ENCODE measurements at regions not wholly inside any gene's neighbourhood (a gene's known extent, or its start where the extent isn't known, plus 50 kb on each side); places are given as distances from the start of the nearest gene placed in this dataset.

DNA sequence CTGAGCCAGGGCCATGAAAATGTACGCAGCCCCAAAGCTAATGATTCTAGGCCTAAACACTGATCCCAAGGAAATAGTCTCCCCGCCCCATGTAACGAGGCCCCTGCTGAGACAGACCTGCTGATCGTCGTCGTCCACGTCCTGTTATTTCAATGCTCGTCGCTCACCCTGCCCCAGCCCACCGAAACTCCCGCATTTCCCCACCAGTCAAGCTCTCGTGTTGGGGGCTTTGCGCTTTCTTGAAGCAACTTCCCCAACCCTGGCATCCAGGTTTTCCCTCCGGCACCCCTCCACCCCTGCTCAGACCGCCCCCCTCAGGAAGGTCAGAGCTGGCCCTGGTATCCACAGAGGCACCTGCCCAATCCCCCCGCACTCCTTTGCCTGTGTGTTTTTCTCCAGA lies 58.8 kb upstream of the LINC01488 start:
- H3K27ac Mint-ChIP-seq = no peak overlapping the region
- peaks cover 15% of the 10 kb centered on the region for H3K4me1 Mint-ChIP-seq (ENCODE audit: low read depth)
- no peak overlapping the region for H3K4me3 Mint-ChIP-seq
- peaks cover 4 to 5% of the 10 kb centered on the region in 2 donors for H3K36me3 Mint-ChIP-seq (ENCODE audit: insufficient read depth in 2 of 2)
- H3K9me3 Mint-ChIP-seq = peaks cover 1 to 7% of the 10 kb centered on the region in 2 donors
- DNase-seq (no peak), ATAC-seq (replicated peaks in 1 of 2) (no peak)
- peaks cover 5% of the 10 kb centered on the region for H3K27me3 Mint-ChIP-seq (ENCODE audit: low read depth)

DNA sequence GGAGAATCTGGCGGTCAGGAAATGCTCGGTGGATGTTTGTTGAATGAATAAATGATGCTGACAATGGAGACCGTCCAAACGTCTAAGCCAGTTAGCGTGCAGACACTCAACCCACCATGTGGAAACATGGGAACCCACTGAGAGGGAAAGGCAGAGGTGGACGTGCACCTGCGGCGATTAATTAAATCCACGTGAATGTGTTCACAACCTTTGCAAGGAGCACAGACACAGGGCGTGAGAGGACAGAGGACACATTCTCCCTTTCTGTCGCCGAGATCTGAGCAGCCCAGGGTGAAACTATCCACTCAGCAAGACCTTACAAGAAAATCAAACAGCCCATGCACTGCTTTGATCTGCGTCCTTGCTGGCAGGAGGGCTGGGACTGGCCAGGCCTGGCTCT lies 58.3 kb upstream of the LINC01488 start:
- DNase-seq = no peak
- no peak overlapping the region for H3K27ac Mint-ChIP-seq
- peaks cover 15% of the 10 kb centered on the region for H3K4me1 Mint-ChIP-seq (ENCODE audit: low read depth)
- H3K36me3 Mint-ChIP-seq (ENCODE audit: insufficient read depth in 2 of 2) = peaks cover 4 to 5% of the 10 kb centered on the region in 2 donors
- H3K4me3 Mint-ChIP-seq = no peak overlapping the region
- H3K9me3 Mint-ChIP-seq = peaks cover 1 to 7% of the 10 kb centered on the region in 2 donors
- peaks cover 6% of the 10 kb centered on the region for H3K27me3 Mint-ChIP-seq (ENCODE audit: low read depth)
- no peak for ATAC-seq (replicated peaks in 1 of 2)

DNA sequence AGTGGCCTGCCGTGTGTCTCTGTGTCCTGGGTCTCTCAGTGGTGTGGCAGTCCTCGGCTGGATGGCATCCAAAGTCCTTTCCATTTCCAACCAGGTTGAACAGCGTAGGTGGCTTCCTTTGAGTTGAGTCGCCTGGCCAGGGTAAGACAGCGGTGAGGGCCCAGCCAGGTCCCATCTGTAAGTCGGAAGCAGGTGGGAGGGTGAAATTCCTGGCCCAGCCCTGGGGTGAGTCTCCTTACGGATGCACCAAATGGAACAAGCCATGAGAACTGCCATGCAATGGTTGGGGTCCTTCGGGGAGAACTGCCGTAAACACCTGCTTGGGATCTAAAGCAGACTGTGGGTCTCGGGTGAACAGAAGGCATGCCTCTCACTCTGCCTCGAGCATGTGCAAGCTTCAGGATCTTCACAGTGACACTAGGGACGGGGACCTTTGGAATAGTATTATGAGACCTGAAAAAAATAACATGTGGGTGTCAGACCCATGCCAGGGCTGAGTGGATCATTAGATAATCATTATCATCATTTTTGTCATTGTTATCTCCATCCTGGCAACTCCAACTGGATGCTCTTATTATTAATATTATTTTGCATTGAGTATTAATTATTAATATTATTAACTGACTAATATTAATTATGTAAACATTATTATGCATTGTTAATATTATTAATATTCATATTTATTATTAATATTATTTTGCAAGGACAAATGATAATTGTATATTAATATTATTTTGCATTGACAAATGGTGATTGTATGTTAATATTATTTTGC lies 57.7 kb upstream of the LINC01488 start:
- H3K36me3 Mint-ChIP-seq (ENCODE audit: insufficient read depth in 2 of 2) = peaks cover 4 to 5% of the 10 kb centered on the region in 2 donors
- no peak overlapping the region for H3K27ac Mint-ChIP-seq
- DNase-seq (no peak), ATAC-seq (replicated peaks in 1 of 2) (no peak)
- H3K9me3 Mint-ChIP-seq = peaks cover 1 to 7% of the 10 kb centered on the region in 2 donors
- peaks cover 12% of the 10 kb centered on the region for H3K27me3 Mint-ChIP-seq (ENCODE audit: low read depth)
- H3K4me1 Mint-ChIP-seq (ENCODE audit: low read depth) = peaks cover 15% of the 10 kb centered on the region
- no peak overlapping the region for H3K4me3 Mint-ChIP-seq

DNA sequence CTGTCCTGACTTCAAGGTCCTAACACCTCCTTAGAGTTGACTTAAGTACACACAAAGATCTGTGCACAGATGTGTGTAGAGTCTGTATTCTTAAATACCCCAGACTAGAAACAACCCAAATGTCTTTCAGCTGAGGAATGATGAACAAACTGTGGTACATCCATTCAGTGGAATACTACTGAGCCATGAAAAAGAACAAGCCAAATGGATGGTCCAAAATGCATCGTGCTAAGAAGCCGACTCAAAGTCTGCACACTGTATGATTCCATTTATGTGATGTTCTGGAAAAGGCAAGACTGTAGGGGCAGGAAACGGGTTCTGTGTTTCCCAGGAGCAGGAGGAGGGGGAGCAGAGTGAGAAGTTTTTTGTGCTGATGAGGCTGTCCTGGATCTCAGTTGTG lies 56.7 kb upstream of the LINC01488 start:
- ATAC-seq (replicated peaks in 1 of 2) = no peak
- H3K4me3 Mint-ChIP-seq = no peak overlapping the region
- no peak overlapping the region for H3K27ac Mint-ChIP-seq
- no peak for DNase-seq
- peaks cover 1 to 7% of the 10 kb centered on the region in 2 donors for H3K9me3 Mint-ChIP-seq
- H3K36me3 Mint-ChIP-seq (ENCODE audit: insufficient read depth in 2 of 2) = peaks cover 4 to 5% of the 10 kb centered on the region in 2 donors
- peaks cover 18% of the 10 kb centered on the region for H3K27me3 Mint-ChIP-seq (ENCODE audit: low read depth)
- H3K4me1 Mint-ChIP-seq (ENCODE audit: low read depth) = peaks cover 15% of the 10 kb centered on the region

DNA sequence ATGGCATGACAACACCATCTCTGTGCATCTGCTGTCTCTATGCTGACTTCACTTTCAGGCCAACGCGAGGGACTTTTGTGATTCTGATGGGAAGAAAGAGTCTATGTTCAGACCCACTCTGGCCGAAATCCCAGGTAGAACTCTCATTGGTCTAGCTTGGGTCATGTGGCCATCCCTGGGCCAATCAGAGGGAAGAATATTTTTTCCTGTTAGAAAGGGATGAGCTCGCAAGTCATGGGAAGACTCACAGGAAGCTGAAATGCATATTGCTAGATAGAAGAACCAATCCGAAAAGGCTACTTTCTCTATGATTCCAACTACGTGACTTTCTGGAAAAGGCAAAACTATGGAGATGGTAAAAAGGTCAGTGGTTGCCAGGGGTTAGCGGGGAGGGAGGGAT lies 56.0 kb upstream of the LINC01488 start:
- peaks cover 18% of the 10 kb centered on the region for H3K27me3 Mint-ChIP-seq (ENCODE audit: low read depth)
- peaks cover 1 to 7% of the 10 kb centered on the region in 2 donors for H3K9me3 Mint-ChIP-seq

DNA sequence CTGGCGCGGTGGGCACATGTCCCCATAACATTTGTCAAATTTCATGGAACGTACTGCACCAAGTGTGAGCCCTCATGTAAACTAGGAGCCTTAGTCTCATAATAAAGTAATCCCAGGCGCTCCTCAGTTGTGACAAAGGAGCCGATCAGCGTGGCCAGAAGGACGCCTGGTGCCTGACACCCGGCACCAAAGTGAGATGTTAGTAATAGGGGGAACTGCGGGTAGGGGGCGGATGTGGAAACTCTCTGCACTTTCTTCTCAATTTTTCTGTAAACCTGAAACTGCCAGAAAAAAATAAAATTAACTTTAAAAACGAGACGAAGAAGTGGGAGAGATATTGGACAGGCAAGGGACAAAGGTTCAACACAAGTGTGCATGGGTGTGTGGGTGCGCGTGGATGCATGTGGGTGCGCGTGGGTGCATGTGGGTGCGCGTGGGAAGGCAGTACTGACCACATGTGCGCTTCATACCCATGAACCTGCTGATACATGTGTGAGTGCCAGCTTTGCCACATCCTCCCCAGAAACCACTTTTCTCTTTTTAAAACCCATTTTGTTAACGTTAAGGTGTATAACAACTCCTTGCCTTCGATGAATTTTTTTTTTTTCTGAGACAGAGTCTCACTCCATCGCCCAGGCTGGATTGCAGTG lies 55.4 kb upstream of the LINC01488 start:
- H3K27ac Mint-ChIP-seq = peak overlapping the region; percentile 73
- peaks cover 18% of the 10 kb centered on the region for H3K27me3 Mint-ChIP-seq (ENCODE audit: low read depth)
- peaks cover 4 to 5% of the 10 kb centered on the region in 2 donors for H3K36me3 Mint-ChIP-seq (ENCODE audit: insufficient read depth in 2 of 2)
- peaks cover 15% of the 10 kb centered on the region for H3K4me1 Mint-ChIP-seq (ENCODE audit: low read depth)
- peak overlapping the region in 1 of 2 donors; percentile 62 for H3K4me3 Mint-ChIP-seq
- peaks cover 1 to 7% of the 10 kb centered on the region in 2 donors for H3K9me3 Mint-ChIP-seq
- ATAC-seq (replicated peaks in 1 of 2) = peak; percentile 80 to 86
- DNase-seq = peak; percentile 45 to 50

More for the DNA sequence above, 56.0 kb upstream of the LINC01488 start:
- H3K27ac Mint-ChIP-seq = no peak overlapping the region
- H3K4me1 Mint-ChIP-seq (ENCODE audit: low read depth) = peaks cover 15% of the 10 kb centered on the region
- peaks cover 4 to 5% of the 10 kb centered on the region in 2 donors for H3K36me3 Mint-ChIP-seq (ENCODE audit: insufficient read depth in 2 of 2)
- no peak overlapping the region for H3K4me3 Mint-ChIP-seq
- no peak for DNase-seq
- ATAC-seq (replicated peaks in 1 of 2) = no peak

DNA sequence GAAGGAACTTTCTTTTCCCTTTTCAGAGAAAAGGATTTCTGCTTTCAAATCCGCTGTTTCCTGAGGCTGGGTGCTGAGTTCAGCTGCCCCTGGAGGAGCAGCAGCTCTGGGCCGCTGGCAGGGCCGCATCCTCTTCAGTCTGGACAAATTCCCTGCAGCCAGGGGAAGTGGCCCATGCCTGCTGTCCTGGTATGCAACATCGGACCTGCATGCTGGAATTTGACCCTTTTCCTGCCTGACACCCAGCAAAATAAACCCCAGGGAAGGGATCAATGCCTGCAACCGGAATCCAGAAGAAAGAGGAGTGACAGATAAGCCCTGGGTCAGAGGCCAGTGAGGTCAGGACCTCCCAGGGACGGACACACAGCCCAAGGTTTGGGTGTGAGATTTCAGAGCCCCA lies 54.1 kb upstream of the LINC01488 start:
- ATAC-seq (replicated peaks in 1 of 2) (no peak), DNase-seq (no peak)
- Mint-ChIP-seq H3K4me3 (no peak overlapping the region), H3K4me1 (ENCODE audit: low read depth) (peaks cover 15% of the 10 kb centered on the region), H3K27ac (no peak overlapping the region), H3K9me3 (peaks cover 1 to 7% of the 10 kb centered on the region in 2 donors), H3K36me3 (ENCODE audit: insufficient read depth in 2 of 2) (peaks cover 4 to 5% of the 10 kb centered on the region in 2 donors), H3K27me3 (ENCODE audit: low read depth) (peaks cover 18% of the 10 kb centered on the region)

DNA sequence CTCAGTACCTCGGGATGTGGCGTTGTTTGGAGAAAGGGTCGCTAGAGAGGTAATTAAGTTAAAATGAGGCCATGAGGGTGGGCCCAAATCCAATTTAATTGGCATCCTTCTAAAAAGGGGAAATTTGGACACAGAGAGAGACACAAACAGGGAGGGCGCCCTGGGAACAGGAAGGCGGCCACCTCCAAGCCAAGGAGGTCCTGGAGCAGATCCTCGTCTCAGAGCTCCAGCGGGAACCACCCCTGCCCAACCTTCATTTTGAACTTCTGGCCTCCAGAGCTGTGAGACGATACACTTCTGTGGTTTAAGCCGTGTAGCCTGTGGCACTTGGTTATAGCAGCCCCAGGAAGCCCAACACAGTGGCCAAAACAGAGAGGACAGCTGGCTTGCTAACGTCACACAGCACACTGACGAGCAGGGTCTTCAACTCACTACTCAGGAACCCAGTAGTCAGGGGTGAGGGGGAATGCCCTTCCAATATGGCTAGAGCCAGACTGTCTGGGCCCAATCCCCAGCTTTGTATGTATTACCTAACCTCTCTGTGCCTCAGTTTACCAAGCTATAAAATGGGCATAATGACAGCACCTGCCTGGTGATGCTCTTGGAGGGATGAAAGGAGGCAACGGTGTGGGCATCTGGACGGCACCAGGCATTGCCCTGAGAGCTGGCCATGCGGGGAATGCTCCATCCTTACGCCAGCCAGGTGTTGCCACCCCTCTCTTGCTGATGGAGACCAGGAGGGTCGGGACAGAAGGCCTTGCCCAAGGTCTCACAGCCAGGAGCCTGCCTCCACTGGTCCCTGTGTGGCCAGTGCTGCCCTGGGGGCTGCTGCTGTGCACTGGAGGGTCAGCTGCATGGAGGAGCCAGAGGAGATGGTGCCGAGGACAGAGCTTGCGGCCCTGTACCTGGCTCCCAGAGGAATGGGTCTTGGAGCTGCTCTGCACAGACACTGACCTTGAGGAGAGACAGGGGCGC lies 53.3 kb upstream of the LINC01488 start:
- Mint-ChIP-seq H3K4me3 (no peak overlapping the region), H3K4me1 (ENCODE audit: low read depth) (peaks cover 15% of the 10 kb centered on the region), H3K9me3 (peaks cover 1 to 7% of the 10 kb centered on the region in 2 donors), H3K27me3 (ENCODE audit: low read depth) (peaks cover 21% of the 10 kb centered on the region), H3K27ac (no peak overlapping the region), H3K36me3 (ENCODE audit: insufficient read depth in 2 of 2) (peaks cover 4 to 5% of the 10 kb centered on the region in 2 donors)
- ATAC-seq (replicated peaks in 1 of 2) = no peak
- no peak for DNase-seq

DNA sequence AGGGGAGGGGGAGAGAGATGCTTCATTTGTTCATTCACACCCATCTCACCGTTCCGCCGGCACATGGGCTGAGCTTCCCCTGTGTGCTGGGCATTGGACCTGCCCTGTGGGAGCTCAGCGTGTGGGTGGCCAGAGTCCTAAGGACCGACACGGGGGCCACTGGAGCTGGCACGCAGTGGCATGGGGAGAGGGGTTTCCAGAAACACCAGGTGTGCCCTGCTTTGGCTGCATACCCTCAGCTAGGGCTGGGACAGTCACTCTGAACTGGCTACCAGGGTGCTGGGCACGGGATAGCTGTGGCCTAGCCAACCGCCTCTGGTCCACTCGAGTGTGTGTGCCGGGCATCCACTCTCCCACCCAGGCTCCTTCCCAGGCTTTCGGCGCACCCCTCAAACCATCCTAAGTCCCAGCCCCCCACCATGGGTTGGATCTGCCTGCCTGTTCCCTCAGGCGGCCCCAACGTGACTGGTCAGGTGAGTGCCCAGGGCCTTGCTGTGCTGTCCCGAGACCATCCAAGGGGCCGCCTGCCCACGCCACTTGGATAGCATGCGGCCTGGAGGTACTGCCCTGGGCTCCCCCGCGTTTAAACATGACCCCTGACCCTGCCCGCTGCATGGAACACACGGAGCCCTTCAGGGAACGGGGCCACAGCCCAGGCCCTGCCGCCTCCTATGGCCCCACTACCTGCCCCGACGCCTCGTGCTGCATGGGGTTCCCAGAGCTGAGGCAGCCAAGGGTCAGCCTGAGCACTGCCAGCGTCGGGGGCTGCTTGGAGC lies 51.6 kb upstream of the LINC01488 start:
- H3K27ac Mint-ChIP-seq = no peak overlapping the region
- H3K4me1 Mint-ChIP-seq (ENCODE audit: low read depth) = peaks cover 15% of the 10 kb centered on the region
- no peak for DNase-seq
- no peak overlapping the region for H3K4me3 Mint-ChIP-seq
- ATAC-seq (replicated peaks in 1 of 2) = no peak
- H3K27me3 Mint-ChIP-seq (ENCODE audit: low read depth) = peaks cover 30% of the 10 kb centered on the region
- H3K36me3 Mint-ChIP-seq (ENCODE audit: insufficient read depth in 2 of 2) = peaks cover 3 to 5% of the 10 kb centered on the region in 2 donors
- peaks cover 0 to under 1% of the 10 kb centered on the region in 2 donors for H3K9me3 Mint-ChIP-seq

DNA sequence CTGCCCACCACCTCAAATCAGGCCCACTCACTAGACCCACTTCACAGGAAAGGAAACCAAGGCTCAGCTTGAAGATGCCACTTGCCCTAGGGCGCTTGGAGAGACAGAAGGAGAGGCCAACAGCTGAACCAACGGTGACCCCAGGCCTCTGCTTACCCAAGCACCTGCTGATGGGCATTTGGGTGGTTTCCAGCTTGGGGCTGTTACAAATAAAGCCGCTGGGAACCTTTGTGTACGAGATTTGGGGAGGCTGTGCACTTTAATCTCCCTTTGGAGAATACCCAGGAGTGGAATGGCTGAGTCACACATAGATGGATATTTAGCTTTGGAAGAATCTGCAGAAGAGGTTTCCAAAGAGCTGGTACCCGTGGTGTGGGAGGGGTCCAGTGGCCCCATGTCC lies 50.9 kb upstream of the LINC01488 start:
- no peak overlapping the region for H3K4me3 Mint-ChIP-seq
- no peaks in the 10 kb centered on the region for H3K9me3 Mint-ChIP-seq
- H3K4me1 Mint-ChIP-seq (ENCODE audit: low read depth) = peaks cover 12% of the 10 kb centered on the region
- ATAC-seq (replicated peaks in 1 of 2) (no peak), DNase-seq (no peak)
- peaks cover 28% of the 10 kb centered on the region for H3K27me3 Mint-ChIP-seq (ENCODE audit: low read depth)
- H3K27ac Mint-ChIP-seq = no peak overlapping the region
- peaks cover 0 to 2% of the 10 kb centered on the region in 2 donors for H3K36me3 Mint-ChIP-seq (ENCODE audit: insufficient read depth in 2 of 2)

DNA sequence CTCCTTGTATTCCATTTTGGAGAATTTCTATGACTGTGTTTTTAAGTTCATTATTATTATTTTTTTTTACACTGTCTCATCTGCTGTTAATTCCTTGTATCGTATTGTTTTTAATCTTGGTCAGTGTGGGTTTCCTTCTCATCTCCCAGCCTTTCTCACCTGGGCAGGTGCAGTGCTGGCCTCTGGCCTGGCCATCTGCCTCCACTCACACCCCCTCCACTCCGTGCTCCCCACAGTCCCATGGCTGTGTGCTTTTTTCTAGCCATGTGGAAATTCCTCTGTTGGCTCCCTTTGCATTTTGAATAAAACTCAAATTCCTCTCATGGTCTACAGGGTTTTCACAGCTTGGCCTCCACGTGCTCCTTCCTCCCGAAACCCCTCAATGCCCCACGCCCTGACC lies 50.3 kb upstream of the LINC01488 start:
- Mint-ChIP-seq H3K36me3 (ENCODE audit: insufficient read depth in 2 of 2) (no peaks in the 10 kb centered on the region), H3K27ac (no peak overlapping the region), H3K9me3 (no peaks in the 10 kb centered on the region), H3K4me1 (ENCODE audit: low read depth) (peaks cover 6% of the 10 kb centered on the region), H3K4me3 (no peak overlapping the region), H3K27me3 (ENCODE audit: low read depth) (peaks cover 27% of the 10 kb centered on the region)
- ATAC-seq (replicated peaks in 1 of 2) = no peak
- no peak for DNase-seq

All from activated T-cell treated with anti-CD3 and anti-CD28 coated beads, Interleukin-2, amount 50 U/mL, for 72 hours (primary cell).